SK-N-SH treated with all-trans-retinoic acid at 6 μM for 48 hours (cell line): ENCODE measurements at regions not wholly inside any gene's neighbourhood (a gene's known extent, or its start where the extent isn't known, plus 50 kb on each side); places are given as distances from the start of the nearest gene placed in this dataset.
A peak's percentile ranks its signal among the peaks of the same experiment; 100 is the strongest.

ENCODE experiments used
- ATAC-seq: fragments of 200-7000 bp; cut with Tn5 transposase; 3 replicates; pipeline ENCODE4 v1.9.1; 2020; ENCODE audit warnings: mild to moderate bottlenecking, moderate library complexity
- ARNTL ChIP-seq: fragments of 450-650 bp; formaldehyde crosslinking; IDR thresholded peaks from 2 replicates; pipeline ENCODE4 v1.5.0; 2020; ENCODE audit warnings: low read depth, mild to moderate bottlenecking, moderate library complexity, borderline replicate concordance
- BACH2 ChIP-seq: fragments of 250-450 bp; sonication (Bioruptor Pico); IDR thresholded peaks from 2 replicates; pipeline ENCODE4 v1.9.0; 2021; ENCODE audit warnings: mild to moderate bottlenecking, borderline replicate concordance
- CSDC2 ChIP-seq: fragments of 250-450 bp; sonication (Bioruptor Pico); IDR thresholded peaks from 2 replicates; pipeline ENCODE4 v1.5.0; 2020; ENCODE audit warnings: mild to moderate bottlenecking, moderate library complexity
- ISL1 ChIP-seq: fragments of 250-450 bp; sonication (Bioruptor Pico); IDR thresholded peaks from 2 replicates; pipeline ENCODE4 v2.1.2; 2022; ENCODE audit warnings: mild to moderate bottlenecking, moderate library complexity
- RARB ChIP-seq: fragments of 250-450 bp; sonication (Bioruptor Pico); IDR thresholded peaks from 2 replicates; pipeline ENCODE4 v1.8.0; 2021; ENCODE audit warnings: mild to moderate bottlenecking, moderate library complexity
- SNAI2 ChIP-seq: fragments of 250-450 bp; sonication (Bioruptor Pico); IDR thresholded peaks from 2 replicates; pipeline ENCODE4 v1.5.0; 2020; ENCODE audit warnings: mild to moderate bottlenecking, moderate library complexity
- TCF4 ChIP-seq: fragments of 250-450 bp; sonication (Bioruptor Pico); IDR thresholded peaks from 2 replicates; pipeline ENCODE4 v1.8.0; 2021; ENCODE audit warnings: mild to moderate bottlenecking, moderate library complexity, borderline replicate concordance
- ZC3H10 ChIP-seq: fragments of 250-450 bp; sonication (Bioruptor Pico); IDR thresholded peaks from 2 replicates; pipeline ENCODE4 v1.5.1; 2021; ENCODE audit warnings: mild to moderate bottlenecking, moderate library complexity
- ZFP3 ChIP-seq: fragments of 250-450 bp; sonication (Bioruptor Pico); IDR thresholded peaks from 2 replicates; pipeline ENCODE4 v1.5.0; 2020; ENCODE audit warnings: mild to moderate bottlenecking, moderate library complexity
- ZNF565 ChIP-seq: fragments of 450-650 bp; formaldehyde crosslinking; conservative IDR thresholded peaks from 2 replicates; pipeline ENCODE4 v1.5.0; 2020; ENCODE audit warnings: low read depth, mild to moderate bottlenecking, moderate library complexity
- ZNF8 ChIP-seq: fragments of 450-650 bp; formaldehyde crosslinking; IDR thresholded peaks from 2 replicates; pipeline ENCODE4 v1.5.0; 2020; ENCODE audit warnings: mild to moderate bottlenecking, moderate library complexity
- TF ChIP-seq, protein P1 (sequence below): fragments of 250-450 bp; sonication (Bioruptor Pico); IDR thresholded peaks from 2 replicates; pipeline ENCODE4 v1.8.0; 2020; ENCODE audit warnings: mild to moderate bottlenecking, moderate library complexity, borderline replicate concordance
- TF ChIP-seq, protein P2 (sequence below): fragments of 250-450 bp; sonication (Bioruptor Pico); IDR thresholded peaks from 2 replicates; pipeline ENCODE4 v1.5.1; 2021; ENCODE audit warnings: mild to moderate bottlenecking, moderate library complexity
- TF ChIP-seq, protein P3 (sequence below): fragments of 250-450 bp; sonication (Bioruptor Pico); IDR thresholded peaks from 2 replicates; pipeline ENCODE4 v1.8.0; 2021; ENCODE audit warnings: low read depth, mild to moderate bottlenecking, moderate library complexity, borderline replicate concordance
- TF ChIP-seq, protein P4 (sequence below): fragments of 250-450 bp; sonication (Bioruptor Pico); IDR thresholded peaks from 2 replicates; pipeline ENCODE4 v1.5.0; 2020; ENCODE audit warnings: mild to moderate bottlenecking, moderate library complexity

DNA sequence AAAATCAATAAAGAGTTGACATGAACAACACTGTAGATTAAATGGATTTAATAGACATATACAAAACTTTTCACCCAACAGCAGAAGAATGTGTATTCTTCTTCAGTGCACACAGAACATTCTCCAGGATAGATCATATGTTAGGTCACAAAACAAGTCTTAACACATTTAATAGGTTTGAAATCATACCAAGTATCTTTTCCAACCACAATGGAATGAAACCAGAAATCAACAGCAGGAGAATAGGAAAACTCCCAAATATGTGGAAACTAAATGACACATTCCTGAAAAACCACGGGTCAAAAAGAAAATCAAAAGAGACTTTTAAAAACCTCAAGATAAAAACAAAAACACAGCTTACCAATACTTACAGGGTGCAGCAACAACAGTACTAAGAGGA is 790.1 kb upstream of the ZNF608 start:
- no peak for ATAC-seq

DNA sequence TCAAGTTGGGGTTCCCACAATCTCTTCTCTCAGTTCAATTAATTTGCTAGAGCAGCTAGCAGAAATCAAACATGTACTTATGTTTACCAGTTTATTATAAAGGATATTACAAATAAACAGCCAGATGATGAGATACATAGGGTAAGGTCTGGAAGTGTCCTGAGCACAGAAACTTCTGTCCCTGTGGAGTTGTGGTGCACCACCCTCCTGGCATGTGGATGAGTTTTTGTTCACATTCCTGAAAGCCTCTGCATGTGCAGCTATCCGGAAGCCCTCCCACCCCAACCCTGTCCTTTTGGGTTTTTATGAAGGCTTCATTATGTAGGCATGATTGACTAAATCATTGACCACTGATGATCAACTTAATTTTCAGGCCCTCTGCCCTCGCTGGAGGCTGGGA is 791.2 kb upstream of the ZNF608 start:
- TF ChIP-seq CSDC2 (CRISPR knock-in tag) (no peak), RARB (CRISPR knock-in tag) (no peak), SNAI2 (CRISPR knock-in tag) (no peak), ZNF8 (CRISPR knock-in tag) (no peak)
- TF ChIP-seq, protein P1, sequence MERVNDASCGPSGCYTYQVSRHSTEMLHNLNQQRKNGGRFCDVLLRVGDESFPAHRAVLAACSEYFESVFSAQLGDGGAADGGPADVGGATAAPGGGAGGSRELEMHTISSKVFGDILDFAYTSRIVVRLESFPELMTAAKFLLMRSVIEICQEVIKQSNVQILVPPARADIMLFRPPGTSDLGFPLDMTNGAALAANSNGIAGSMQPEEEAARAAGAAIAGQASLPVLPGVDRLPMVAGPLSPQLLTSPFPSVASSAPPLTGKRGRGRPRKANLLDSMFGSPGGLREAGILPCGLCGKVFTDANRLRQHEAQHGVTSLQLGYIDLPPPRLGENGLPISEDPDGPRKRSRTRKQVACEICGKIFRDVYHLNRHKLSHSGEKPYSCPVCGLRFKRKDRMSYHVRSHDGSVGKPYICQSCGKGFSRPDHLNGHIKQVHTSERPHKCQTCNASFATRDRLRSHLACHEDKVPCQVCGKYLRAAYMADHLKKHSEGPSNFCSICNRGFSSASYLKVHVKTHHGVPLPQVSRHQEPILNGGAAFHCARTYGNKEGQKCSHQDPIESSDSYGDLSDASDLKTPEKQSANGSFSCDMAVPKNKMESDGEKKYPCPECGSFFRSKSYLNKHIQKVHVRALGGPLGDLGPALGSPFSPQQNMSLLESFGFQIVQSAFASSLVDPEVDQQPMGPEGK (CRISPR knock-in tag) = no peak
- no peak for ATAC-seq

More for the DNA sequence above, 790.1 kb upstream of the ZNF608 start:
- no peak for TF ChIP-seq ZC3H10 (CRISPR knock-in tag)
- no peak for TF ChIP-seq TCF4 (CRISPR knock-in tag)
- TF ChIP-seq, protein P1 (CRISPR knock-in tag) = no peak
- TF ChIP-seq ARNTL (CRISPR knock-in tag) = no peak
- TF ChIP-seq ZFP3 (CRISPR knock-in tag) = no peak
- TF ChIP-seq BACH2 = no peak
- no peak for TF ChIP-seq SNAI2 (CRISPR knock-in tag)
- no peak for TF ChIP-seq RARB (CRISPR knock-in tag)
- TF ChIP-seq ISL1 (CRISPR knock-in tag) = no peak
- TF ChIP-seq, protein P2, sequence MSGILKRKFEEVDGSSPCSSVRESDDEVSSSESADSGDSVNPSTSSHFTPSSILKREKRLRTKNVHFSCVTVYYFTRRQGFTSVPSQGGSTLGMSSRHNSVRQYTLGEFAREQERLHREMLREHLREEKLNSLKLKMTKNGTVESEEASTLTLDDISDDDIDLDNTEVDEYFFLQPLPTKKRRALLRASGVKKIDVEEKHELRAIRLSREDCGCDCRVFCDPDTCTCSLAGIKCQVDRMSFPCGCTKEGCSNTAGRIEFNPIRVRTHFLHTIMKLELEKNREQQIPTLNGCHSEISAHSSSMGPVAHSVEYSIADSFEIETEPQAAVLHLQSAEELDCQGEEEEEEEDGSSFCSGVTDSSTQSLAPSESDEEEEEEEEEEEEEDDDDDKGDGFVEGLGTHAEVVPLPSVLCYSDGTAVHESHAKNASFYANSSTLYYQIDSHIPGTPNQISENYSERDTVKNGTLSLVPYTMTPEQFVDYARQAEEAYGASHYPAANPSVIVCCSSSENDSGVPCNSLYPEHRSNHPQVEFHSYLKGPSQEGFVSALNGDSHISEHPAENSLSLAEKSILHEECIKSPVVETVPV = no peak
- TF ChIP-seq, protein P3, sequence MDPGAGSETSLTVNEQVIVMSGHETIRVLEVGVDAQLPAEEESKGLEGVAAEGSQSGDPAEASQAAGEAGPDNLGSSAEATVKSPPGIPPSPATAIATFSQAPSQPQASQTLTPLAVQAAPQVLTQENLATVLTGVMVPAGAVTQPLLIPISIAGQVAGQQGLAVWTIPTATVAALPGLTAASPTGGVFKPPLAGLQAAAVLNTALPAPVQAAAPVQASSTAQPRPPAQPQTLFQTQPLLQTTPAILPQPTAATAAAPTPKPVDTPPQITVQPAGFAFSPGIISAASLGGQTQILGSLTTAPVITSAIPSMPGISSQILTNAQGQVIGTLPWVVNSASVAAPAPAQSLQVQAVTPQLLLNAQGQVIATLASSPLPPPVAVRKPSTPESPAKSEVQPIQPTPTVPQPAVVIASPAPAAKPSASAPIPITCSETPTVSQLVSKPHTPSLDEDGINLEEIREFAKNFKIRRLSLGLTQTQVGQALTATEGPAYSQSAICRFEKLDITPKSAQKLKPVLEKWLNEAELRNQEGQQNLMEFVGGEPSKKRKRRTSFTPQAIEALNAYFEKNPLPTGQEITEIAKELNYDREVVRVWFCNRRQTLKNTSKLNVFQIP = no peak
- TF ChIP-seq ZNF8 (CRISPR knock-in tag) = no peak

DNA sequence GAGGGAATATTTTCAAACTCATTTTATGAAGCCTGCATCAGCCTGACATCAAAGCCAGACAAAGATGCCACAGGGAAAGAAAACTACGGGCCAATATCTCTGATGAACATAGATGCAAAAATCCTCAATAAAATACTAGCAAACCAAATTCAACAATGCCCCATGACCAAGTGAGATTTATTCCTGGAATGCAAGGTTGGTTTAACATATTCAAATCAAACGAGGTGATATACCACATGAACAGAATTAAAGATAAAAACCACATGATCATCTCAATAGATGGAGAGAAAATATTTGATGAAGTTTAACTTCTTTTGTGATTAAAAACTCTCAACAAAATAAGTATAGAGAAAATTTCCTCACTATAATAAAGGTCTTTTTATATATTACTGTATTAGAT is 792.0 kb upstream of the ZNF608 start:
- no peak for TF ChIP-seq BACH2
- TF ChIP-seq ZNF565 (CRISPR knock-in tag) = no peak
- TF ChIP-seq ZNF8 (CRISPR knock-in tag) = peak; percentile 88
- TF ChIP-seq, protein P3 = no peak
- no peak for ATAC-seq

DNA sequence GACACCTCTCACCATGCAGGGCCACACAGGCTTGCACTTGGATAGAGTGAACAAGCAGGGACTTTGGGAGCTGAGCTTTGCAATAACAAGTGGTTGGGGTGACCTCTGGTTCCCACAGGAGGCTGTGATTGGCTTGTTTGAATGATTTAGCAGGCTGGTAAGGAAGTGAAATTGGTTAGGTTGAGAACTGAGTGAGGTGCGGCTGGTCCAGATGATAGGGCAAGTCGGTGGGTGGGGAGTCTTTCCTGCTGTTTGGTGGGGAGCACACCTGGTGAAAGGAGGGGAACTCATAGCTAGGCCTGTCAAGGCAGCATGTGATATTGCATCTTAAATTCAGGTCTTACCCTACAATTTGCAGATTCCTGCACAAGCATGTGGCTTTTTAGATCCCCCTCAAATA is 794.6 kb upstream of the ZNF608 start:
- no peak for TF ChIP-seq SNAI2 (CRISPR knock-in tag)
- no peak for ATAC-seq

DNA sequence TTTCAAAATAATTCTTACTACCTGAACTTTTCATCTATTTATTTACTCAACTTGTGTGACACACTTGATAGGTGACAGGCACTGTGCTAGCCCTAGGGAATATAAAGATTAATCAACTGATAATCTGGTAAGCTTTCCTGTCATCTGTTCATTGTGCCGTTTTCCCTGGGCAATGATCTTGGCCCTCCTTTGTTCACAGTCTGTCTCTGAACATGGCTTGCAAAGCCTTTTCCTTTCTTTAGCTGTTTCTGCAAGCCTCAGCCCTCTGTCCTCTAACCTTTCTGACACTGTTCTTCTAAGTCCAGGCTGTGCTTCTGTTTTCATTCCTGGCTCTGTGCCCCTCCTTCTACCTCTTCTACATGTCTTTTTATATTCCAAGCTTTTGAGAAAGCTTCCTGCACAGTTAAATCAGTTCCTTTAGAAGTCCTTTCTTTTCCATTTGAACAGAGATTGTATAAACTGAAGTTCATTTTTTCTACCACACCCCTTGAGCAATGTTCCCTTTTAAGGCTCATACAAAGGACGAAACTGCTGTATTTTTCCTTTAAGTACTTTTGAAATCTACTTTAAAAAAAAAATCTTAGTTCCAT is 803.0 kb upstream of the ZNF608 start:
- ATAC-seq = peak; percentile 51; the same call in 2 of the 3 replicates
- TF ChIP-seq TCF4 (CRISPR knock-in tag) = peak; percentile 82; the same call in 1 of the 2 replicates
- TF ChIP-seq ZFP3 (CRISPR knock-in tag) = no peak
- TF ChIP-seq, protein P4, sequence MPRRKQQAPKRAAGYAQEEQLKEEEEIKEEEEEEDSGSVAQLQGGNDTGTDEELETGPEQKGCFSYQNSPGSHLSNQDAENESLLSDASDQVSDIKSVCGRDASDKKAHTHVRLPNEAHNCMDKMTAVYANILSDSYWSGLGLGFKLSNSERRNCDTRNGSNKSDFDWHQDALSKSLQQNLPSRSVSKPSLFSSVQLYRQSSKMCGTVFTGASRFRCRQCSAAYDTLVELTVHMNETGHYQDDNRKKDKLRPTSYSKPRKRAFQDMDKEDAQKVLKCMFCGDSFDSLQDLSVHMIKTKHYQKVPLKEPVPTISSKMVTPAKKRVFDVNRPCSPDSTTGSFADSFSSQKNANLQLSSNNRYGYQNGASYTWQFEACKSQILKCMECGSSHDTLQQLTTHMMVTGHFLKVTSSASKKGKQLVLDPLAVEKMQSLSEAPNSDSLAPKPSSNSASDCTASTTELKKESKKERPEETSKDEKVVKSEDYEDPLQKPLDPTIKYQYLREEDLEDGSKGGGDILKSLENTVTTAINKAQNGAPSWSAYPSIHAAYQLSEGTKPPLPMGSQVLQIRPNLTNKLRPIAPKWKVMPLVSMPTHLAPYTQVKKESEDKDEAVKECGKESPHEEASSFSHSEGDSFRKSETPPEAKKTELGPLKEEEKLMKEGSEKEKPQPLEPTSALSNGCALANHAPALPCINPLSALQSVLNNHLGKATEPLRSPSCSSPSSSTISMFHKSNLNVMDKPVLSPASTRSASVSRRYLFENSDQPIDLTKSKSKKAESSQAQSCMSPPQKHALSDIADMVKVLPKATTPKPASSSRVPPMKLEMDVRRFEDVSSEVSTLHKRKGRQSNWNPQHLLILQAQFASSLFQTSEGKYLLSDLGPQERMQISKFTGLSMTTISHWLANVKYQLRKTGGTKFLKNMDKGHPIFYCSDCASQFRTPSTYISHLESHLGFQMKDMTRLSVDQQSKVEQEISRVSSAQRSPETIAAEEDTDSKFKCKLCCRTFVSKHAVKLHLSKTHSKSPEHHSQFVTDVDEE = peak; percentile 19; the same call in 1 of the 2 replicates
